Liver (tissue), 8 donors: ENCODE measurements at regions not wholly inside any gene's neighbourhood (a gene's known extent, or its start where the extent isn't known, plus 50 kb on each side); places are given as distances from the start of the nearest gene placed in this dataset.

Experiments used
- DNase-seq: peaks from one replicate; pipeline ENCODE4 v3.0.0-alpha.2; 2017; ENCODE audit warnings: low spot score
- H3K27ac ChIP-seq, 2 donors: one replicate each; pipeline ENCODE4 v1.7.0; 2013; ENCODE audit warnings: inconsistent platforms in 2 of 2, low read length in 2 of 2, control low read depth in 1 of 2, low read depth in 1 of 2, mild to moderate bottlenecking in 1 of 2
- H3K27me3 ChIP-seq, 4 donors: one replicate each; pipeline versions ENCODE4 v1.6.1 to v1.7.0; 2013; ENCODE audit warnings: low read length in 3 of 4, inconsistent platforms in 1 of 4, mild to moderate bottlenecking in 1 of 4, moderate library complexity in 1 of 4; ENCODE audit not compliant: control insufficient read depth in 4 of 4, insufficient read depth in 4 of 4
- H3K36me3 ChIP-seq, 4 donors: one replicate each; pipeline versions ENCODE4 v1.6.1 to v1.7.0; 2013; ENCODE audit warnings: low read length in 3 of 4, mild to moderate bottlenecking in 3 of 4, low read depth in 1 of 4, moderate library complexity in 1 of 4; ENCODE audit not compliant: control insufficient read depth in 4 of 4, insufficient read depth in 3 of 4
- H3K4me1 ChIP-seq, 4 donors: one replicate each; pipeline versions ENCODE4 v1.6.1 to v1.7.0; 2013; ENCODE audit warnings: low read length in 3 of 4, mild to moderate bottlenecking in 3 of 4, moderate library complexity in 1 of 4; ENCODE audit not compliant: control insufficient read depth in 4 of 4, insufficient read depth in 4 of 4
- H3K4me3 ChIP-seq, 3 donors: one replicate each; pipeline versions ENCODE4 v1.6.1 to v1.7.0; 2013; ENCODE audit warnings: low read length in 3 of 3, control low read depth in 1 of 3, low read depth in 1 of 3, mild to moderate bottlenecking in 1 of 3
- H3K9ac ChIP-seq, 2 donors: one replicate each; pipeline ENCODE4 v1.7.0; 2013; ENCODE audit warnings: low read length in 2 of 2, mild to moderate bottlenecking in 2 of 2, moderate library complexity in 2 of 2, control low read depth in 1 of 2, low read depth in 1 of 2
- H3K9me3 ChIP-seq, 4 donors: one replicate each; pipeline versions ENCODE4 v1.6.1 to v1.7.0; 2013; ENCODE audit warnings: low read length in 3 of 4; ENCODE audit not compliant: control insufficient read depth in 4 of 4
- EGR1 ChIP-seq, 2 donors: IDR thresholded peaks; 2 replicates each; pipeline ENCODE4 v1.6.1; 2016 to 2018; ENCODE audit warnings: antibody characterized with exemption in 2 of 2, low read depth in 2 of 2
- FOXA1 ChIP-seq: IDR thresholded peaks from 2 replicates; pipeline ENCODE4 v1.6.1; 2016; ENCODE audit warnings: antibody characterized with exemption
- GABPA ChIP-seq, 2 donors: IDR thresholded peaks in 1 of 2; conservative IDR thresholded peaks in 1 of 2; 2 replicates each; pipeline ENCODE4 v1.6.1; 2016; ENCODE audit warnings: antibody characterized with exemption in 2 of 2, mild to moderate bottlenecking in 1 of 2, moderate library complexity in 1 of 2
- HNF4A ChIP-seq, 2 donors: conservative IDR thresholded peaks; 2 replicates each; pipeline ENCODE4 v1.6.1; 2016; ENCODE audit warnings: antibody characterized with exemption in 2 of 2, mild to moderate bottlenecking in 2 of 2
- HNF4G ChIP-seq: IDR thresholded peaks from 2 replicates; pipeline ENCODE4 v1.6.1; 2016; ENCODE audit warnings: antibody characterized with exemption
- JUND ChIP-seq, 2 donors: IDR thresholded peaks; 2 replicates each; pipeline ENCODE4 v1.6.1; 2016; ENCODE audit warnings: antibody characterized with exemption in 2 of 2
- NR2F2 ChIP-seq: IDR thresholded peaks from 2 replicates; pipeline ENCODE4 v1.6.1; 2016; ENCODE audit warnings: antibody characterized with exemption
- RAD21 ChIP-seq, 2 donors: IDR thresholded peaks; 2 replicates each; pipeline ENCODE4 v1.6.1; 2016; ENCODE audit warnings: antibody characterized with exemption in 2 of 2, mild to moderate bottlenecking in 2 of 2
- RXRA ChIP-seq, 2 donors: IDR thresholded peaks; 2 replicates each; pipeline ENCODE4 v1.6.1; 2017 to 2018; ENCODE audit warnings: antibody characterized with exemption in 2 of 2, mild to moderate bottlenecking in 1 of 2
- SP1 ChIP-seq: IDR thresholded peaks from 2 replicates; pipeline ENCODE4 v1.6.1; 2018; ENCODE audit warnings: antibody characterized with exemption, mild to moderate bottlenecking
- TAF1 ChIP-seq: conservative IDR thresholded peaks from 2 replicates; pipeline ENCODE4 v1.6.1; 2016; ENCODE audit warnings: antibody characterized with exemption, mild to moderate bottlenecking
- YY1 ChIP-seq: IDR thresholded peaks from 2 replicates; pipeline ENCODE4 v1.6.1; 2016; ENCODE audit warnings: antibody characterized with exemption, mild to moderate bottlenecking
- WGBS: extraction: QIAGEN DNeasy Blood & Tissue Kit; methylation state at CpG from one replicate; pipeline ENCODE4 v1.1.7; 2013; 5-methylcytosine and 5-hydroxymethylcytosine counted together
- TF ChIP-seq, protein P1 (sequence below): IDR thresholded peaks from 2 replicates; pipeline ENCODE4 v1.6.1; 2016; ENCODE audit warnings: antibody characterized with exemption
- TF ChIP-seq, protein P2 (sequence below): fragments of 150-350 bp; IDR thresholded peaks from 2 replicates; pipeline ENCODE4 v1.5.1; 2017; ENCODE audit warnings: improper control_type of control experiment, low read depth, low read length; ENCODE audit not compliant: missing input control
- TF ChIP-seq, protein P3 (sequence below): IDR thresholded peaks from 2 replicates; pipeline ENCODE4 v1.6.1; 2016; ENCODE audit warnings: antibody characterized with exemption, mild to moderate bottlenecking
- TF ChIP-seq, protein P4 (sequence below): IDR thresholded peaks from 2 replicates; pipeline ENCODE4 v1.6.1; 2016; ENCODE audit warnings: antibody characterized with exemption
- TF ChIP-seq, protein P5 (sequence below): IDR thresholded peaks from 2 replicates; pipeline ENCODE4 v1.6.1; 2016; ENCODE audit warnings: antibody characterized with exemption
- donor health status: healthy.
- donor health status: healthy.
- donor health status: healthy.
- donor health status: healthy.
- donor health status: healthy.

DNA sequence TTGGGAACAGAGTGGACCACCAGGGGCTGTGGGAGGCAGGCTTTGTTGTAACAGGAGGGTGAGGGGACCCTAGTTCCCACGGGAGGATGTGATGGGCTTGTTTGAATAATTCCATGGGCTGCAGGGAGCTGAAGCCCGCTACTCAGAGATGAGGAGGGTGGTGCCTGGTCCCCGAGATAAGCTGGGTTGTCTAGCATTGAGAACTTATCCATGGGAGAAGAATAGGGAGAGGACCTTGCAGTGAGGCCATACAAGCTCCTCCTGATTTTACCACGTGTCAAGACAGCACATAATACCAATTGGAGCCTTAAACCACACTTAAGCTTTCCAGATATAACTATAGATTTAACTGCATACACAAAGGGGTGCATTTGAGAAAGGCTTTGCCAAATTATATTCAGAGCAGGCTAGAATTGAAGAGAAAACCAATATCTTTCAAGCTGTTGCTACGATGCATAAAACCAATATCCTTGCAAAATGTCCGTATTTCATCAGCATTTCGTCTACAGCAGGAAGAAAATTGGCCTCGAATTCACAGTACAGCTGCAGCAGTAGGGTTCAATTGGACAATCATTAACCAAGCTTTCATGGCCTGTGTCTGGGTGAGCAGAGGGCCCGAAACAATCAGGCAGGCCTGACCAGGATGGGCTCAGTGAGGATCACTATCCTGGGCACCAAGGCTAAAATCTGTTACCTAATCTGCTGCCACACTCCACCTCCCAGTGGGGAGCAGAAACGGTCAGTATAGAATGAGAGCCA is 500.7 kb downstream of the OCA2 start:
- peaks cover 0 to 2% (median under 1%) of the 10 kb centered on the region in 4 donors for H3K9me3 ChIP-seq
- H3K27me3 ChIP-seq = no peaks in the 10 kb centered on the region
- H3K27ac ChIP-seq = no peak overlapping the region
- H3K36me3 ChIP-seq = no peaks in the 10 kb centered on the region
- no peaks in the 10 kb centered on the region for H3K4me1 ChIP-seq
- no peak for TF ChIP-seq HNF4G
- no peak for TF ChIP-seq TAF1
- TF ChIP-seq RAD21 (IDR thresholded peaks at IDR 0.05) = no peak
- no peak for TF ChIP-seq YY1
- TF ChIP-seq, protein P1, sequence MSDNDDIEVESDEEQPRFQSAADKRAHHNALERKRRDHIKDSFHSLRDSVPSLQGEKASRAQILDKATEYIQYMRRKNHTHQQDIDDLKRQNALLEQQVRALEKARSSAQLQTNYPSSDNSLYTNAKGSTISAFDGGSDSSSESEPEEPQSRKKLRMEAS = no peak
- no peak for TF ChIP-seq GABPA (IDR thresholded peaks at IDR 0.05 in 1 of 2, conservative IDR thresholded peaks at IDR 0.05 in 1 of 2)
- no peak for TF ChIP-seq EGR1 (IDR thresholded peaks at IDR 0.05; ENCODE audit: low read depth in 2 of 2)
- TF ChIP-seq JUND (IDR thresholded peaks at IDR 0.05) = no peak
- TF ChIP-seq RXRA (IDR thresholded peaks at IDR 0.05) = no peak
- no peak for TF ChIP-seq FOXA1
- no peak for TF ChIP-seq SP1
- no peak for TF ChIP-seq HNF4A (conservative IDR thresholded peaks at IDR 0.05)
- TF ChIP-seq, protein P2, sequence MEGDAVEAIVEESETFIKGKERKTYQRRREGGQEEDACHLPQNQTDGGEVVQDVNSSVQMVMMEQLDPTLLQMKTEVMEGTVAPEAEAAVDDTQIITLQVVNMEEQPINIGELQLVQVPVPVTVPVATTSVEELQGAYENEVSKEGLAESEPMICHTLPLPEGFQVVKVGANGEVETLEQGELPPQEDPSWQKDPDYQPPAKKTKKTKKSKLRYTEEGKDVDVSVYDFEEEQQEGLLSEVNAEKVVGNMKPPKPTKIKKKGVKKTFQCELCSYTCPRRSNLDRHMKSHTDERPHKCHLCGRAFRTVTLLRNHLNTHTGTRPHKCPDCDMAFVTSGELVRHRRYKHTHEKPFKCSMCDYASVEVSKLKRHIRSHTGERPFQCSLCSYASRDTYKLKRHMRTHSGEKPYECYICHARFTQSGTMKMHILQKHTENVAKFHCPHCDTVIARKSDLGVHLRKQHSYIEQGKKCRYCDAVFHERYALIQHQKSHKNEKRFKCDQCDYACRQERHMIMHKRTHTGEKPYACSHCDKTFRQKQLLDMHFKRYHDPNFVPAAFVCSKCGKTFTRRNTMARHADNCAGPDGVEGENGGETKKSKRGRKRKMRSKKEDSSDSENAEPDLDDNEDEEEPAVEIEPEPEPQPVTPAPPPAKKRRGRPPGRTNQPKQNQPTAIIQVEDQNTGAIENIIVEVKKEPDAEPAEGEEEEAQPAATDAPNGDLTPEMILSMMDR = no peak
- TF ChIP-seq, protein P3, sequence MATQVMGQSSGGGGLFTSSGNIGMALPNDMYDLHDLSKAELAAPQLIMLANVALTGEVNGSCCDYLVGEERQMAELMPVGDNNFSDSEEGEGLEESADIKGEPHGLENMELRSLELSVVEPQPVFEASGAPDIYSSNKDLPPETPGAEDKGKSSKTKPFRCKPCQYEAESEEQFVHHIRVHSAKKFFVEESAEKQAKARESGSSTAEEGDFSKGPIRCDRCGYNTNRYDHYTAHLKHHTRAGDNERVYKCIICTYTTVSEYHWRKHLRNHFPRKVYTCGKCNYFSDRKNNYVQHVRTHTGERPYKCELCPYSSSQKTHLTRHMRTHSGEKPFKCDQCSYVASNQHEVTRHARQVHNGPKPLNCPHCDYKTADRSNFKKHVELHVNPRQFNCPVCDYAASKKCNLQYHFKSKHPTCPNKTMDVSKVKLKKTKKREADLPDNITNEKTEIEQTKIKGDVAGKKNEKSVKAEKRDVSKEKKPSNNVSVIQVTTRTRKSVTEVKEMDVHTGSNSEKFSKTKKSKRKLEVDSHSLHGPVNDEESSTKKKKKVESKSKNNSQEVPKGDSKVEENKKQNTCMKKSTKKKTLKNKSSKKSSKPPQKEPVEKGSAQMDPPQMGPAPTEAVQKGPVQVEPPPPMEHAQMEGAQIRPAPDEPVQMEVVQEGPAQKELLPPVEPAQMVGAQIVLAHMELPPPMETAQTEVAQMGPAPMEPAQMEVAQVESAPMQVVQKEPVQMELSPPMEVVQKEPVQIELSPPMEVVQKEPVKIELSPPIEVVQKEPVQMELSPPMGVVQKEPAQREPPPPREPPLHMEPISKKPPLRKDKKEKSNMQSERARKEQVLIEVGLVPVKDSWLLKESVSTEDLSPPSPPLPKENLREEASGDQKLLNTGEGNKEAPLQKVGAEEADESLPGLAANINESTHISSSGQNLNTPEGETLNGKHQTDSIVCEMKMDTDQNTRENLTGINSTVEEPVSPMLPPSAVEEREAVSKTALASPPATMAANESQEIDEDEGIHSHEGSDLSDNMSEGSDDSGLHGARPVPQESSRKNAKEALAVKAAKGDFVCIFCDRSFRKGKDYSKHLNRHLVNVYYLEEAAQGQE = no peak
- TF ChIP-seq, protein P4, sequence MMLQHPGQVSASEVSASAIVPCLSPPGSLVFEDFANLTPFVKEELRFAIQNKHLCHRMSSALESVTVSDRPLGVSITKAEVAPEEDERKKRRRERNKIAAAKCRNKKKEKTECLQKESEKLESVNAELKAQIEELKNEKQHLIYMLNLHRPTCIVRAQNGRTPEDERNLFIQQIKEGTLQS = no peak
- TF ChIP-seq, protein P5, sequence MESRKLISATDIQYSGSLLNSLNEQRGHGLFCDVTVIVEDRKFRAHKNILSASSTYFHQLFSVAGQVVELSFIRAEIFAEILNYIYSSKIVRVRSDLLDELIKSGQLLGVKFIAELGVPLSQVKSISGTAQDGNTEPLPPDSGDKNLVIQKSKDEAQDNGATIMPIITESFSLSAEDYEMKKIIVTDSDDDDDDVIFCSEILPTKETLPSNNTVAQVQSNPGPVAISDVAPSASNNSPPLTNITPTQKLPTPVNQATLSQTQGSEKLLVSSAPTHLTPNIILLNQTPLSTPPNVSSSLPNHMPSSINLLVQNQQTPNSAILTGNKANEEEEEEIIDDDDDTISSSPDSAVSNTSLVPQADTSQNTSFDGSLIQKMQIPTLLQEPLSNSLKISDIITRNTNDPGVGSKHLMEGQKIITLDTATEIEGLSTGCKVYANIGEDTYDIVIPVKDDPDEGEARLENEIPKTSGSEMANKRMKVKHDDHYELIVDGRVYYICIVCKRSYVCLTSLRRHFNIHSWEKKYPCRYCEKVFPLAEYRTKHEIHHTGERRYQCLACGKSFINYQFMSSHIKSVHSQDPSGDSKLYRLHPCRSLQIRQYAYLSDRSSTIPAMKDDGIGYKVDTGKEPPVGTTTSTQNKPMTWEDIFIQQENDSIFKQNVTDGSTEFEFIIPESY = no peak
- no peak for TF ChIP-seq NR2F2
- no peak for DNase-seq
- H3K9ac ChIP-seq = no peak overlapping the region
- no peak overlapping the region for H3K4me3 ChIP-seq
- 67% methylated on average over 10 of the region's 10 CpGs for WGBS
